HG03378 (cell line): ENCODE measurements at regions not wholly inside any gene's neighbourhood (a gene's known extent, or its start where the extent isn't known, plus 50 kb on each side); places are given as distances from the start of the nearest gene placed in this dataset.

Experiments
- ATAC-seq: cut with Tn5 transposase; IDR thresholded peaks from one replicate; pipeline ENCODE4 v1.9.1; 2021; ENCODE audit warnings: mild to moderate bottlenecking, moderate library complexity; ENCODE audit not compliant: unreplicated experiment

- ATAC-seq, result no peak
Measured at GRCh38 chr2:146666340-146666739, 1178.5 kb upstream of the ACVR2A start.

GRCh38 chr2:146665800-146666199 lies 1179.0 kb upstream of the ACVR2A start:
- no peak for ATAC-seq

GRCh38 chr2:146661473-146662096 lies 1183.2 kb upstream of the ACVR2A start:
- ATAC-seq, result no peak

- ATAC-seq, result no peak
Measured at GRCh38 chr2:146659976-146660375, 1184.9 kb upstream of the ACVR2A start.

GRCh38 chr2:146652311-146652710 lies 1192.5 kb upstream of the ACVR2A start:
- no peak for ATAC-seq

- no peak for ATAC-seq
Measured at GRCh38 chr2:146651361-146651760, 1193.5 kb upstream of the ACVR2A start.

GRCh38 chr2:146642066-146642465 lies 1202.8 kb upstream of the ACVR2A start:
- ATAC-seq, result no peak

GRCh38 chr2:146634230-146635097 lies 1210.4 kb upstream of the ACVR2A start:
- ATAC-seq, result no peak

GRCh38 chr2:146633159-146633558 lies 1211.7 kb upstream of the ACVR2A start:
- no peak for ATAC-seq

- no peak for ATAC-seq
Measured at GRCh38 chr2:146632707-146633106, 1212.1 kb upstream of the ACVR2A start.

- no peak for ATAC-seq
Measured at GRCh38 chr2:146624430-146625160, 1220.2 kb upstream of the ACVR2A start.

- ATAC-seq, result no peak
Measured at GRCh38 chr2:146623771-146624170, 1221.1 kb upstream of the ACVR2A start.

GRCh38 chr2:146621656-146622055 lies 1223.2 kb upstream of the ACVR2A start:
- ATAC-seq, result no peak

- ATAC-seq, result no peak
Measured at GRCh38 chr2:146615778-146616177, 1229.1 kb upstream of the ACVR2A start.

- no peak for ATAC-seq
Measured at GRCh38 chr2:146608490-146608889, 1236.3 kb upstream of the ACVR2A start.

- ATAC-seq, result no peak
Measured at GRCh38 chr2:146604521-146604920, 1240.3 kb upstream of the ACVR2A start.

GRCh38 chr2:146602856-146603255 lies 1242.0 kb upstream of the ACVR2A start:
- ATAC-seq, result no peak

GRCh38 chr2:146602383-146602782 lies 1242.4 kb upstream of the ACVR2A start:
- ATAC-seq, result no peak

- no peak for ATAC-seq
Measured at GRCh38 chr2:146598791-146599190, 1246.0 kb upstream of the ACVR2A start.

GRCh38 chr2:146597291-146597690 lies 1247.5 kb upstream of the ACVR2A start:
- ATAC-seq, result no peak

- ATAC-seq, result no peak
Measured at GRCh38 chr2:146591908-146592307, 1252.9 kb upstream of the ACVR2A start.

- no peak for ATAC-seq
Measured at GRCh38 chr2:146587291-146587713, 1257.5 kb upstream of the ACVR2A start.
